IPS DF 4.7 (cell line): ENCODE measurements at regions not wholly inside any gene's neighbourhood (a gene's known extent, or its start where the extent isn't known, plus 50 kb on each side); places are given as distances from the start of the nearest gene placed in this dataset.

Experiments
- DNase-seq: peaks from one replicate; pipeline ENCODE4 v3.0.0-alpha.2; 2013; ENCODE audit warnings: low spot score; ENCODE audit errors: extremely low read depth

GRCh38 chr20:58162986-58163385 lies 65.5 kb downstream of the ANKRD60 start:
- DNase-seq, result no peak

DNA sequence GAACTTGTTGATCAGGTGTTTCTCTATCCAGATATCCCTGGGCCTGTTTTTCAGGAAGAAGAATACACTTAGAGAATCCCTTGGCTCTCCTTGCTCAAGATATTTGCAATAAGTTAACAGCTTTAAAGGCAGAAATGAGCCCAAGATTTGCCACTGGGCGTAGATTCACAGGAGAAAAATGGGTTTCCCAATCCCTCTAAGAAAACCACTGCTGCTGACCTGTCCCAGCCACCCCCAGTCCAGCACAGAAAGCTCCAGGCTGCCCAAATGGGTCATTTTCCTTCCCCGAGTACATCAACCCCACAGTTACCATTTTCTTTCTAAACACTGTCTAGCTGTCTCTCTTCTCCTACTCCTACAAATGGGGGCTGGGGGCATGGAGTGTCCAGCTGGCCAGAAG lies 67.3 kb downstream of the ANKRD60 start:
- no peak for DNase-seq

DNA sequence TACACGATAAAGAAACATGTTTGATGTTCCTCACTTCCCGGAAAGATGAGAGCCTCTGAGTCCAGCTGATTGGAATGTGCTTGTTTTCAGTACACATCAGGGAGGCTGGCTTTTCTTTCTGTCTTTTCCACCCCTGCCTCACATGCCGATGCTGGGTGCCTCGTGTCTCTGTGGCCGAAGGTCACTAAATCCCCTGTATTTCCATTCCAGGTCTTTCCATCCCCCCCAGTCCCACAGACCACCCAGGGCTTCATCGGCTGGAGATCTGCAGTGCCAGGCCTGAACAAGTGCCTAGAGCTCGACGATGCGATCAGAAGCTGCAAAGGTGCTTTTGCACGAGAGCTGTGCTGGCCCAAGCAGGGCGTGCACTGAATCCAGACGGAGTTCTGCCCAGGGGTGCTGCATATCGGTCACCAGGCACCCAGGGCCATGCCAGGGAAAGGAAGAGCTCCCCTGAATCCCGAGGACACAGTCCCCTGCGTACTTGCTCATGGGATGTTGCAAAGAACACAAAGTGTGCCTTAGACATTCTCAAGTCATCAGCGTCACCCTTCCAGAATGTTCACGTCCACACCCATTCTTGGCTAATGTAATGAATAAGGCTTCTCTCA lies 67.9 kb downstream of the ANKRD60 start:
- no peak for DNase-seq

DNA sequence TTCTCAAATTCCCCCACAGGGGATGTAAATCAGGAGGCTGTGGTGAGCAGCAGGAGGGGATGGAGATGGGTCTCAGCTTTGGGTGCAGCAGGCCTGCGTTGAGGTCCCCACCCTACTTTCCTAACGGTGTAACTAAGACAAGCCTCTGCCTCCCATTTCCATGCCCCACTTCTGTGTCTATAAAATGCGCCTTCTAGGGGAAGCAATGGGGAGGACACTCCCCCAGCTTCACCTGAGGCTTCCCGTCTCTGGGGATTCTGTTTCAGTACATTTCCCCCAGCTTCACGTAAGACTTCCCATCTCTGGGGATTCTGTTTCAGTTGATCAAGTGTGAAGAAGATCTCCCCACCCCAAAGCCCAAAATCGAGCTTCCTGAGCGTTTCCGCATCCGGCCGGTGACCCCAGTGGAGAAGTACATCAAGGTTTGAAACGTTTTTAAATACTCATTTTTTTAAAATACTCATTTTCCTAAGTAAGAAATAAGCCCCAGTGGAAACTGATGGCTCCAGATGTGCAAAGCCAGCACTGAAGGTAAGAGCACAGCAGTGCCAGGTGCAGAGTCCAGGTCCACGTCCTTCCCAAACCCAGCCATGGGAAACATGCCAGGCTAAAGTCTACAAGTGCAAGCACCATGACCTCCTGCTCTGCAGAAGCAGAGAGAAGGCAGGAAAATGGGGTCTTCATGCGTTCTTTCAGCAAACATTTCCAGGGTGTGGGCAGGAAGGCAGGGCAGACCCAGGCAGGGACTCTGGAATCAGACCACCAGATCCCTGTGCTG lies 73.1 kb downstream of the ANKRD60 start:
- DNase-seq, result no peak

- DNase-seq, result no peak
Observed at GRCh38 chr20:58154113-58154512, 74.3 kb downstream of the ANKRD60 start.

- DNase-seq, result no peak
Observed at GRCh38 chr20:58153121-58153520, 75.3 kb downstream of the ANKRD60 start.

GRCh38 chr20:58150772-58151171 lies 77.7 kb downstream of the ANKRD60 start:
- DNase-seq, result peak; percentile 28

DNA sequence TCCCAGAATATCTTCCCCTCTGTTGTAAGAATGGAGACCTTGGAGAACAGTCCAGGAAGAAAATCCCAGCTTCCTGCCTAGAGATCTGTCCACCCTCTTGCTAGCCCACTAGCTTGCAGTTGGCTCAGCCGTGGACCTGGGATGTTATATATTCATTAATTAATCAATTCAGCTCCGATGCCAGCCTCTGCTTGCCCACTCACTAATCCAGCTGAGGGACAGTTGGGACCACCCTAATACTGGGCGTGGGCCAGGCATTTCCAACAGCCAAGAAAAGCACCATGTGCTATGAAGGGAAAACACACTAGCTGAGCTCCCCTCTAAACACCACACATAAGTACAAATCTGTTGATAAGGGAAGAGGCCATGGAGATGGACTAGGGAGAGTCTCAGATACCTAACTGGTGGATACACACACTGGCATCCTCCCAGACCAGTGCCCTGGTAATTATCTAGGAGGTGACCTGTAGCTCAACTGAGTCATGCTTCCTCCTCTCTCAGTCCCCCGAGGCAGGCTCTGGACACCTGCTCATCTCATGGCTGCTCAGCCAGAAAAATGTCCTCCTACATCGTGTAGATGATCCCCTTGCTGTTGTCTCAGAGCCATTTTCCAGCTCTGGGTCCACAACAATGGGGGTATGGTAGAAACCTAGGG lies 78.9 kb downstream of the ANKRD60 start:
- no peak for DNase-seq

GRCh38 chr20:58148891-58149290 lies 79.6 kb downstream of the ANKRD60 start:
- DNase-seq, result no peak

DNA sequence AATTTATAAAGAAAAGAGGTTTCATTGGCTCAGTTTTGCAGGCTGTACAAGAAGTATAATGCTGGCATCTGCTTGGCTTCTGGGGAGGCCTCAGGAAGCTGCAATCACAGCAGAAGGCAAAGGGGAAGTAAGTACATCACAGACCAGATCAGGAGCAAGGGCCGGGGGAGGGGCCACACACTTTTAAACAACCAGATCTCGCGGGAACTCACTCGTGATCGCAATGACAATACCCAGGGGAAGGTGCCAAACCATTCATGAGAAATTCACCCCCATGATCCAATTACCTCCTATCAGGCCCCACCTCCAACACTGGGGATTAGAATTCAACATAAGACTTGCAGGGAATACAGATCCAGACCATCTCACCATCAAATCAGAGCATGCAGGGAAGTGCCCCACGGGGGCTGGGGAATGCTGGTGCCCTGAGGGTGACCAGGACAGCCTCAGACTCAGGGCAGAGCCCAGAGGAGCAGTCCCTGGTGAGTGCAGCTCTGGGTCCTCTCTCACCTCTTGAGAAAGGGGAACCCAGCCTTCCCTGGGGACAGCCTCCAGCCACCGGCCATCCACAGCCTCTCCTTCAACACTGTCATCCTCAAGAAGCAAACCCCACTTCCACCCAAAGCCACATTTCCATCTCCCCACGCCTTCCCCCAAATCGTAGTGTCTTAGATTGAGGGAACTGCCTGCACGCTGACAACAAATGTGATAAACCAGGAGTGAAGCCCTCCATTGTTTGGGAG lies 80.7 kb downstream of the ANKRD60 start:
- no peak for DNase-seq

DNA sequence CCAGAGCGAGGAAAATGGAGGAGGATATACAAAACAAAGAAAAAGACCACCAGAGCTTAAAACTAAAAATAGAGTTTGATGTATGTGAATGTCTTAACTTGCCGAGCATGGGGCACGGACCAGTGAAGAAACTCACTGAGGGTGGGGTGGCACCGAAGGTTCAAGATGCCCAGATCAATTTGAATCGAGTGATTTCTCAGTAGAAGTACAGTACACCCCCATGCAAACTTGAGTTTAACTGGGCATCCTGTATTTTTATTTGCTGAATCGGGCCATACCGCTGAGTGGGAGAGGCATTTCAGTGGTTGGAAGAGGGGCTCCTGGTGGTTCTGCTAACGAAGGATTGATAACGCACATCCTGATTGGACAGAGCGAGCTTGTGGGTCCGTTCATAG lies 81.7 kb downstream of the ANKRD60 start:
- no peak for DNase-seq

DNA sequence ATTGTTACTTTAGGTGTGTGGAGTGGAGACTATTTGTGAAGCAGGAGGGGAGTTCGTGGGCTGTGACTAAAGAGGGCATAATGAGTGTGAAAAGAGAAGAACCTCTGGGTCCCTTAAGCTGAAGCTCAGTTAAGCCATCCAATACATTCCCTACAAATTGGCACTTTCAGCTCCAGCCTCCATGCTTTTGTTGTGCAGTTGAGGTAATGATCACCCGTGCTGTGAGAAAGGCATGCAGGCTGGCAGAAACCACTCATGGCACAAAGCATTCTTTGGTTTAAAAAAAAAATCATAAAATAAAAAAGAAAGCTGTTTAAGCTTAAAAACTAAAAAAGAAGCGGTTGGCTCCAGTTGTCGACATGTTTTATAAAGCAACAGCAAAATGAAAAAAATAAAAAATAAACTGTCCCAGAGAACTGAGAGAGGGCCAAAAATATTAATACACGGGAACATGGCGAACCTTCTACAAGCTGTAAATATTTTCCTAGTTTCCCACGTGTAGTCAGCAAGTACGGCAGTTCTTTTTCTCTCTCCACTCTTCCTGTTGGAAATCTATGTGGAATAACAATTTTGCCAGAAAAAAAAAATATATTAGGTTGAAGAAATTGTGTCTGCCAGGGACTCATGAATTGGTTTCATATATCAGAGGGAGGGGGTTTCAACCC lies 82.2 kb downstream of the ANKRD60 start:
- no peak for DNase-seq

DNA sequence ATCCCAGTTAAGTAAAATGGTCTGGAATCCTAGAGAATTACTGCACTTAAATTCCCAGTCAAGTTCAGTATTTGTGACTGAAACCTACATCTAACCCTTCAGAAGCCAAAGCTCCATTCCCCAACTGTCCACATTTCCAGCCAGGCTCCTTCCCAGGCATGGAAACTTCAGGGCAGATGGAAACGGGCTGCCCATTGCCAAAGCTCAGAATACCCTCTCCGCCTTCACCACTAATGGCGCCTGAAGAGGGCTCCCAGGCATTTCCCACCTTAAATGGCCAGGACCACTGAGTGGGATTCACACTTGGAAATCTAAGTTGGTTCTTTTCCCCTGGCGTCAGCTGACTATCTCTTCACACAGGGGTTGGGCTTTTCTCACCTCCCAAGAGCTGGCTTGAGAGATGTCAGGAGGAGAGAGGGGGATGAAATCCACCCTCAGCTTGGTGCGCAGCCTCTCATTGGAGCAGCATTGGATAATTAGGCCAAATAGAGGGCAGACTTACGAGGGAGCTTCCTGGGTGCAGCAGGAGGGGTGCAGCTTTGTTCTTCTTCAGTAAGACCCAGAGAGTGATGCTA lies 82.9 kb downstream of the ANKRD60 start:
- no peak for DNase-seq

DNA sequence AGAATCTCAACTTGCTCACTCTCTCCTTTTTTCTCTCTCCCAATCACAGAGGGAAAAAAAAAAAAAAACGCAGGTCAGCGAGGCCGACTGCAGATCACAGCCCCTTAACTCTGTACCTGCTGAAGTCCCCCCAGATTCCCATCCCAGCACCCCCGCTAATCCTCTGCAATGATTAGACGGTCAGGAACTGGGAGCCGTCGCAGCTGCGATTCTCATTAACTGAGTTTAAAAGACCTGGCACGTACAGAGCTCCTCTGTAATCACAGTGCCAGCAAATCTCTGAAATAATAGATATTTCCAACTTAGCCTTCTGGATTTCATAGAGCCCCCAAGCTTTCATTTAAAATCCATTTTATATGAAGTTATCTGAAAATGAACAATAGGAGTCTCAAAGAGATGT lies 84.4 kb downstream of the ANKRD60 start:
- DNase-seq, result no peak

DNA sequence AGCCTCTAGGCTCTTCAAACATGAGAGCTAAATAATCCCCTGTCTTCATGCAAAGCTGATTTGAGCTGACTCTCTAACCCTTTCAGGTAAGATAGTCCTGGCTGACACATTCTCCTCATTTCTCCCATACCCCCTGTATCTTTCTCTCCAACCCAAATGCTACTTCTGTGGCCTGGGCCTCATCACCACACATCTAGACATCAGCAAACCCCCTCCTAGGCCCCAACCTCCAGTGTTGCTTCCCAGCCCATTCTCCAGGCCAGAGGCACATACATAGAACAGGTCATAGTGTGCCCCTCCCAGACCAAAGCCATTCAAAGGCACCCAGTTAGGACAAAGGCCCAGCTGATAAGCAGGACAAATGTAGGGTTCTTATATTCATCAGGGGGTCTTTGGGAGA lies 84.9 kb downstream of the ANKRD60 start:
- no peak for DNase-seq

GRCh38 chr20:58142843-58143185 lies 85.6 kb downstream of the ANKRD60 start:
- DNase-seq, result no peak

GRCh38 chr20:58141971-58142842 lies 86.2 kb downstream of the ANKRD60 start:
- DNase-seq, result no peak

DNA sequence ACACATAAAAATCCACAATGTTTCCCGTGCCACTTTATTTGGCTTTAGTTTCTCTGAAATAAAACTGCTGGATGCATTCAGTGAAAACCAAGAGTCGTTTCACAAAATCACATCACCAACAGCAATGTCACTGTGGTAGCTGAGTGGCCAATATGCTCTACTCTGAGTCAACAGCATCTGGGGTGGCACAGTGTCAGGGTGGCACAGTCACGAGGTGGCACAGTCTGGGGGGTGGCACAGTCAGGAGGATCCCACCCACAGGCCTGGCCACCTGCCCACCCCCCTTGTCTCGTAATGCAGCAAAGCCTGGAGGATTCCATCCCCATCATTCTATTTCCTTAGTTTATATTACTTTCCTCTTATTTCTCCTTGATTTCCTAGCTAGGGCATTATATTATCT lies 87.0 kb downstream of the ANKRD60 start:
- no peak for DNase-seq

- no peak for DNase-seq
Observed at GRCh38 chr20:58140787-58141425, 87.5 kb downstream of the ANKRD60 start.
